ENCODE measurements at regions not wholly inside any gene's neighbourhood (a gene's known extent, or its start where the extent isn't known, plus 50 kb on each side); places are given as distances from the start of the nearest gene placed in this dataset.
"Not testable (repeated sequence)": the region's sequence is repeated elsewhere in the genome, so short reads cannot be mapped to it uniquely, and the experiment has no call there.

DNA sequence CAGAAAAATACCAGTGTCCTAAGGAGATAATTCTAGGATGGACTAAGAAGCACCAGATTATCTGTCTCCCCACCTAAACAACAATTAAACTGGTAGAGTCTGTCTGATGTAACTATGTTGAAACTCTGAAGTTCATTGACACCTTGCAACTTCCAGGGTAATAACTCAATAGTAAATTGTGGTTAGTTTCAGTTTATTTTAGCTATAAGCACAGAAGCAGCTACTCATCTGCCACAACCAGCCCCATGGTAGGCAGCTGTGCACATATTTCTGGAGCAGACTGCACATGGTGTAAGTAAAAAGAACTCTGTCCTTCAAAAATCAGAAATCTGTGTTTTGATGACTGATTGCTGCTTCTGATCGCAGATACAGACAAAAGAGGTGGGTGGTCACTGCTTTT, 852.1 kb downstream of the CDH11 start:
- DNase-seq (no peak), ATAC-seq (ENCODE audit: poor library complexity) (no peak)
- H3K4me3 Mint-ChIP-seq = no peak overlapping the region
- no peak for TF ChIP-seq CTCF (IDR thresholded peaks at IDR 0.05)
- no peaks in the 10 kb centered on the region for H3K27me3 Mint-ChIP-seq
- H3K4me3 ChIP-seq (ENCODE audit: low read length) = no peak overlapping the region
- H3K9me3 Mint-ChIP-seq = peaks cover 12% of the 10 kb centered on the region
- H3K27ac Mint-ChIP-seq = no peak overlapping the region
- no peaks in the 10 kb centered on the region for H3K9me3 ChIP-seq (ENCODE audit: control insufficient read depth in 1 of 2, insufficient read depth in 1 of 2, low read length in 2 of 2)
- H3K27me3 ChIP-seq (ENCODE audit: control insufficient read depth in 1 of 2, insufficient read depth in 2 of 2, low read length in 2 of 2) = no peaks in the 10 kb centered on the region
- H3K4me1 ChIP-seq (ENCODE audit: insufficient read depth, low read length) = no peaks in the 10 kb centered on the region
- no peaks in the 10 kb centered on the region for H3K36me3 Mint-ChIP-seq (ENCODE audit: low read depth)
- ChIA-PET POLR2A (no interaction called here), CTCF (no interaction called here)
- intact Hi-C loops (cut with DNase I, micrococcal nuclease) = no loop called here
- H3K4me1 Mint-ChIP-seq (ENCODE audit: low read depth) = no peaks in the 10 kb centered on the region
- H3K27ac ChIP-seq (ENCODE audit: low read depth in 1 of 2, low read length in 2 of 2) = no peak overlapping the region
- no peaks in the 10 kb centered on the region for H3K36me3 ChIP-seq (ENCODE audit: insufficient read depth, low read length)

DNA sequence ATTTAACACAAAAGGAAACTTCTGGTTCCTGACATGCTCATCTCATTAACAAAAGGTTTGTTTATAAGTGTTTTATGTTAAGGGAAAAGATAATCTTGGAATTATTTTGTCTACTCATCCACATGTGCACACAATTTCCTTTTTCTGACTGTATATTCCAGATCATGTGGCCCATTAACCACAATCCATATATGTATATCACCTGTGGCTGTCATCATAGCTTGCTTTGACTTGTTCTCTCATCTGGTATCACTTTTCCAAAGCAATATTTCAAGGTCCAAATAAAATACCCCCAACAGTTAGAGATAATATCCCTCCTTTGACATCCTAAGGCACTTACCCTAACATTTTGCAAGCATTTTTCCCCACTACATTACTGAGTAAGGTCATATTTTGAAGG, 856.1 kb downstream of the CDH11 start:
- POLR2A ChIA-PET = no interaction called here
- H3K4me1 Mint-ChIP-seq (ENCODE audit: low read depth) = no peaks in the 10 kb centered on the region
- no peak overlapping the region for H3K4me3 Mint-ChIP-seq
- no peak for TF ChIP-seq CTCF (IDR thresholded peaks at IDR 0.05)
- CTCF ChIA-PET = no interaction called here
- no peak overlapping the region for H3K4me3 ChIP-seq (ENCODE audit: low read length)
- DNase-seq = no peak
- peaks cover 10% of the 10 kb centered on the region for H3K9me3 Mint-ChIP-seq
- intact Hi-C loops (cut with DNase I, micrococcal nuclease) = no loop called here
- H3K36me3 ChIP-seq (ENCODE audit: insufficient read depth, low read length) = no peaks in the 10 kb centered on the region
- H3K4me1 ChIP-seq (ENCODE audit: insufficient read depth, low read length) = no peaks in the 10 kb centered on the region
- ATAC-seq (ENCODE audit: poor library complexity) = no peak
- no peaks in the 10 kb centered on the region for H3K36me3 Mint-ChIP-seq (ENCODE audit: low read depth)
- no peak overlapping the region for H3K27ac Mint-ChIP-seq
- H3K9me3 ChIP-seq (ENCODE audit: control insufficient read depth in 1 of 2, insufficient read depth in 1 of 2, low read length in 2 of 2) = peaks cover 0 to 4% of the 10 kb centered on the region in 2 experiments
- no peak overlapping the region for H3K27ac ChIP-seq (ENCODE audit: low read depth in 1 of 2, low read length in 2 of 2)
- H3K27me3 Mint-ChIP-seq = no peaks in the 10 kb centered on the region
- H3K27me3 ChIP-seq (ENCODE audit: control insufficient read depth in 1 of 2, insufficient read depth in 2 of 2, low read length in 2 of 2) = no peaks in the 10 kb centered on the region

- not testable (repeated sequence) for H3K36me3 Mint-ChIP-seq (ENCODE audit: low read depth); H3K4me1 Mint-ChIP-seq (ENCODE audit: low read depth)
These were observed 861.0 kb downstream of the CDH11 start for GRCh38 chr16:64260631-64261401.

More at GRCh38 chr16:64260631-64261401, 861.0 kb downstream of the CDH11 start:
- POLR2A ChIA-PET; intact Hi-C loops (cut with DNase I, micrococcal nuclease); H3K36me3 ChIP-seq (ENCODE audit: insufficient read depth, low read length); H3K27ac Mint-ChIP-seq; H3K27ac ChIP-seq (ENCODE audit: low read depth in 1 of 2, low read length in 2 of 2); H3K4me3 ChIP-seq (ENCODE audit: low read length); H3K4me1 ChIP-seq (ENCODE audit: insufficient read depth, low read length); ATAC-seq (ENCODE audit: poor library complexity); H3K27me3 Mint-ChIP-seq; H3K9me3 ChIP-seq (ENCODE audit: control insufficient read depth in 1 of 2, insufficient read depth in 1 of 2, low read length in 2 of 2); H3K4me3 Mint-ChIP-seq; DNase-seq; H3K27me3 ChIP-seq (ENCODE audit: control insufficient read depth in 1 of 2, insufficient read depth in 2 of 2, low read length in 2 of 2); CTCF ChIA-PET: not testable (repeated sequence)
- peaks cover 18% of the 10 kb centered on the region for H3K9me3 Mint-ChIP-seq

Measured in CD4-positive, alpha-beta T cell (primary cell).